Fibroblast of peridontal ligament (primary cell): ENCODE measurements at regions not wholly inside any gene's neighbourhood (a gene's known extent, or its start where the extent isn't known, plus 50 kb on each side); places are given as distances from the start of the nearest gene placed in this dataset.

Experiments used
- DNase-seq: peaks from one replicate; pipeline ENCODE4 v3.0.0-alpha.2; 2010; ENCODE audit errors: extremely low read depth

- no peak for DNase-seq
These were observed 442.2 kb downstream of the TCERG1L start for GRCh38 chr10:130869179-130869841.

GRCh38 chr10:130871406-130871805, 440.1 kb downstream of the TCERG1L start:
- DNase-seq, result no peak

GRCh38 chr10:130873636-130874035, 437.9 kb downstream of the TCERG1L start:
- no peak for DNase-seq

GRCh38 chr10:130875116-130875515, 436.4 kb downstream of the TCERG1L start:
- no peak for DNase-seq

- DNase-seq, result no peak
These were observed 435.5 kb downstream of the TCERG1L start for GRCh38 chr10:130875897-130876472.

- no peak for DNase-seq
These were observed 434.4 kb downstream of the TCERG1L start for GRCh38 chr10:130877126-130877525.

GRCh38 chr10:130878131-130878530, 433.4 kb downstream of the TCERG1L start:
- no peak for DNase-seq

GRCh38 chr10:130882906-130883305, 428.6 kb downstream of the TCERG1L start:
- no peak for DNase-seq

GRCh38 chr10:130884456-130884855, 427.1 kb downstream of the TCERG1L start:
- no peak for DNase-seq

- DNase-seq, result no peak
These were observed 426.4 kb downstream of the TCERG1L start for GRCh38 chr10:130885021-130885655.

- DNase-seq, result no peak
These were observed 424.4 kb downstream of the TCERG1L start for GRCh38 chr10:130887170-130887569.

GRCh38 chr10:130888493-130888892, 423.0 kb downstream of the TCERG1L start:
- no peak for DNase-seq

- no peak for DNase-seq
These were observed 422.3 kb downstream of the TCERG1L start for GRCh38 chr10:130889240-130889639.

GRCh38 chr10:130889780-130890179, 421.7 kb downstream of the TCERG1L start:
- DNase-seq, result no peak

GRCh38 chr10:130891066-130891465, 420.5 kb downstream of the TCERG1L start:
- DNase-seq, result no peak

- DNase-seq, result no peak
These were observed 417.1 kb downstream of the TCERG1L start for GRCh38 chr10:130894471-130894870.

GRCh38 chr10:130895161-130895560, 416.4 kb downstream of the TCERG1L start:
- no peak for DNase-seq

GRCh38 chr10:130897815-130898214, 413.7 kb downstream of the TCERG1L start:
- no peak for DNase-seq

GRCh38 chr10:130898381-130898780, 413.1 kb downstream of the TCERG1L start:
- DNase-seq, result no peak

GRCh38 chr10:130899856-130900255, 411.7 kb downstream of the TCERG1L start:
- DNase-seq, result no peak

GRCh38 chr10:130900441-130901160, 410.9 kb downstream of the TCERG1L start:
- DNase-seq, result no peak

GRCh38 chr10:130901311-130902165, 410.0 kb downstream of the TCERG1L start:
- DNase-seq, result no peak
